OCI-LY1 (cell line): ENCODE measurements at regions not wholly inside any gene's neighbourhood (a gene's known extent, or its start where the extent isn't known, plus 50 kb on each side); places are given as distances from the start of the nearest gene placed in this dataset.

ENCODE experiments used
- EZH2 ChIP-seq: fragments of 200-600 bp; sonication (generic), shearing (Covaris generic); IDR thresholded peaks from 2 replicates; pipeline ENCODE4 v1.8.0; 2017; ENCODE audit warnings: borderline replicate concordance, mixed run types, mild to moderate bottlenecking, antibody characterized with exemption, low read length, moderate library complexity, mixed read lengths
- TF ChIP-seq, protein P1 (sequence below): fragments of 200-600 bp; sonication (generic), shearing (Covaris generic); IDR thresholded peaks from 2 replicates; pipeline ENCODE4 v1.5.1; 2017; ENCODE audit warnings: mild to moderate bottlenecking, antibody characterized with exemption, low read length, moderate library complexity, mixed read lengths

DNA sequence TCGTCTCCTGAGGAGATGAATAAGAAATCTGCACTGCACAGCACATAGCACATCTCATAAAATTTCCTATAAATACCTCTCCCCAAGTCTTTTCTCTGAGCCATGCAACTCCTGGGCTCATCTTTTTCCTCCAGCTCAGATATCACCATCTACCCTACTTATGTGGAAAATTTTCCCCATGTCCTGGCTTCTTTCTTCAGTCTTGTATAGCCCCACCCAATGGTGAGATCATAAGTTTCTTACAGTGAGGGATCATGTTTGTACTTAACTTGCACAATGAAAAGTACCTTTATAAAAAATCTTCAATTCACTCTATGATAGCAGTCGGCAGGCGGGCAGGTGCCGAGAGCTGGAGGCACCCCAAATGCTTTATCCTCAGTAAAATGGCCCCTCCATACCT is 198.6 kb upstream of the S100G start:
- TF ChIP-seq, protein P1, sequence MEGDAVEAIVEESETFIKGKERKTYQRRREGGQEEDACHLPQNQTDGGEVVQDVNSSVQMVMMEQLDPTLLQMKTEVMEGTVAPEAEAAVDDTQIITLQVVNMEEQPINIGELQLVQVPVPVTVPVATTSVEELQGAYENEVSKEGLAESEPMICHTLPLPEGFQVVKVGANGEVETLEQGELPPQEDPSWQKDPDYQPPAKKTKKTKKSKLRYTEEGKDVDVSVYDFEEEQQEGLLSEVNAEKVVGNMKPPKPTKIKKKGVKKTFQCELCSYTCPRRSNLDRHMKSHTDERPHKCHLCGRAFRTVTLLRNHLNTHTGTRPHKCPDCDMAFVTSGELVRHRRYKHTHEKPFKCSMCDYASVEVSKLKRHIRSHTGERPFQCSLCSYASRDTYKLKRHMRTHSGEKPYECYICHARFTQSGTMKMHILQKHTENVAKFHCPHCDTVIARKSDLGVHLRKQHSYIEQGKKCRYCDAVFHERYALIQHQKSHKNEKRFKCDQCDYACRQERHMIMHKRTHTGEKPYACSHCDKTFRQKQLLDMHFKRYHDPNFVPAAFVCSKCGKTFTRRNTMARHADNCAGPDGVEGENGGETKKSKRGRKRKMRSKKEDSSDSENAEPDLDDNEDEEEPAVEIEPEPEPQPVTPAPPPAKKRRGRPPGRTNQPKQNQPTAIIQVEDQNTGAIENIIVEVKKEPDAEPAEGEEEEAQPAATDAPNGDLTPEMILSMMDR: no peak
- TF ChIP-seq EZH2: no peak
